ENCODE measurements at regions not wholly inside any gene's neighbourhood (a gene's known extent, or its start where the extent isn't known, plus 50 kb on each side); places are given as distances from the start of the nearest gene placed in this dataset.

GRCh38 chr6:170022827-170023619 lies 267.9 kb downstream of the DLL1 start:
- in situ Hi-C loops (cut with MboI; ENCODE audit: low pct_unique_long_range_greater_than_20kb, low sequenced_read_pairs, unreplicated experiment) = no loop called here
- TF ChIP-seq, protein P1, sequence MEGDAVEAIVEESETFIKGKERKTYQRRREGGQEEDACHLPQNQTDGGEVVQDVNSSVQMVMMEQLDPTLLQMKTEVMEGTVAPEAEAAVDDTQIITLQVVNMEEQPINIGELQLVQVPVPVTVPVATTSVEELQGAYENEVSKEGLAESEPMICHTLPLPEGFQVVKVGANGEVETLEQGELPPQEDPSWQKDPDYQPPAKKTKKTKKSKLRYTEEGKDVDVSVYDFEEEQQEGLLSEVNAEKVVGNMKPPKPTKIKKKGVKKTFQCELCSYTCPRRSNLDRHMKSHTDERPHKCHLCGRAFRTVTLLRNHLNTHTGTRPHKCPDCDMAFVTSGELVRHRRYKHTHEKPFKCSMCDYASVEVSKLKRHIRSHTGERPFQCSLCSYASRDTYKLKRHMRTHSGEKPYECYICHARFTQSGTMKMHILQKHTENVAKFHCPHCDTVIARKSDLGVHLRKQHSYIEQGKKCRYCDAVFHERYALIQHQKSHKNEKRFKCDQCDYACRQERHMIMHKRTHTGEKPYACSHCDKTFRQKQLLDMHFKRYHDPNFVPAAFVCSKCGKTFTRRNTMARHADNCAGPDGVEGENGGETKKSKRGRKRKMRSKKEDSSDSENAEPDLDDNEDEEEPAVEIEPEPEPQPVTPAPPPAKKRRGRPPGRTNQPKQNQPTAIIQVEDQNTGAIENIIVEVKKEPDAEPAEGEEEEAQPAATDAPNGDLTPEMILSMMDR (IDR thresholded peaks at IDR 0.05; ENCODE audit: extremely low read depth, insufficient read depth, missing control alignments) = no peak

DNA sequence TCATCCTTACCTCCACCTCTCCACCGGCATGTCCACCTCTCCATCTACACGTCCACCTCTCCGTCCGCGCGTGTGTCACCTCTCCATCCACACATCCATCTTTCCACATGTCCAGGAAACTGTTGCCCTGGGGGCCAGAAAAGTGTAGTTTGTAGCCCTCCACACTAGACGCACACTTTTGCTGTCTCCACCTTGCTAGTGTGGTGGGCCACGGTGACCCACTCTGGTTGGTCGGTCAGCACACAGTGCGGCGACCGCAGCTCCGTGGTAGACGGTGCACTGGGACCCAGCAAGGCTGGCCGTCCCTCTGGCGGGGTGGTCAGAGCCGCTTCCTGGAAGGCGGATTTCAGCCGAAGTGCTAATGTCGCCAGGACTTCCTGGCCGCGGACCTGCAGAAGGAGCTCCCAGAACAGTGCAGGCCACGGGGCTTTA lies 268.6 kb downstream of the DLL1 start:
- TF ChIP-seq, protein P1 (IDR thresholded peaks at IDR 0.05; ENCODE audit: extremely low read depth, insufficient read depth, missing control alignments) = no peak
- in situ Hi-C loops (cut with MboI; ENCODE audit: low pct_unique_long_range_greater_than_20kb, low sequenced_read_pairs, unreplicated experiment) = no loop called here

More at GRCh38 chr6:170022827-170023619, 267.9 kb downstream of the DLL1 start:
- no peak for DNase-seq (ENCODE audit: low spot score)

GRCh38 chr6:170021579-170021978 lies 269.3 kb downstream of the DLL1 start:
- TF ChIP-seq, protein P1 (IDR thresholded peaks at IDR 0.05; ENCODE audit: extremely low read depth, insufficient read depth, missing control alignments) = no peak
- no peak for DNase-seq (ENCODE audit: low spot score)
- in situ Hi-C loops (cut with MboI; ENCODE audit: low pct_unique_long_range_greater_than_20kb, low sequenced_read_pairs, unreplicated experiment) = no loop called here

More for the DNA sequence above, 268.6 kb downstream of the DLL1 start:
- DNase-seq (ENCODE audit: low spot score) = no peak

GRCh38 chr6:170019818-170020583 lies 268.6 kb downstream of the ERMARD start:
- TF ChIP-seq, protein P1 (IDR thresholded peaks at IDR 0.05; ENCODE audit: extremely low read depth, insufficient read depth, missing control alignments) = no peak
- no peak for DNase-seq (ENCODE audit: low spot score)
- in situ Hi-C loops (cut with MboI; ENCODE audit: low pct_unique_long_range_greater_than_20kb, low sequenced_read_pairs, unreplicated experiment) = no loop called here

DNA sequence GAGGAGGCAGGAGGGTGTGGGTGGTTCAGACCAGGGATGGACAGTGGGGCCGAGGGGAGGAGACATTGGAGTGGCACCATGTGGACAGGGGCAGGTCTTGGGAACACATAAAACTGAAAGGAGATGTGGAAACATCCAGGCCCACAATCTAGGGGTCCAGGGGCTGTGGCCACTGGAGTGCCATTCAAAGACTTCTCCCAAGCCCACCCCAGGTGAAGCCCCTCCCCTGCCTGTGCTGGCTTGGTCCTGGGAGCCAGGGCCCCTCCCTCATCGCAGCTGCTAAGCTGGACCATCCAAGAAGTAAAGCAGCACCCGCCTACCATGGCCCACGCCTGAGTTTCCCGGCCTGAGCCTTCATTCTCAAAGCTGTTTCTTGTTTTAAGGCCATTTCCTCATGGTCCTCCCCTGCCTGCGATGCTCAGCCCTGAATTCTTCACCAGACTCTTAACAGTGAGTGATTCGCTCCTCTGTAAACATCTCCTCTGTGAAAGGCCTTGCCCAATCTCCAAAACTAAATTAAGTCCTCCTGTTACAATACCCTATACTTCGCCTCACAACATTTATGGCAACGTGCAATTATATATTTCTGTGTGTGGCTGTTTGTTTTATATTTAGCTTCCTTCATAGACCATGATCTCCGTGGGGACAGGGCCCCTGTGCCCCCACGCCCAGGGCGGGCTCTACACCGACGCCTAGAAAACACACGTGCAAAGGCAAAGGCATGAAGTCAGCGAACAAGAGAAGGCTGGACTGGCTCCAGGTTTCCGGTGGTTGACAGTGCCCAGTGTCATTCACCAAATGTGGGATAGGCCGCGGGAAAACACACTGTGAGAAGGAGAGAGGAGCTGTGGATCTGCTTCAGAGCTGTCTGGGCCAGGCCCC lies 267.8 kb downstream of the ERMARD start:
- TF ChIP-seq, protein P1 (IDR thresholded peaks at IDR 0.05; ENCODE audit: extremely low read depth, insufficient read depth, missing control alignments) = no peak
- DNase-seq (ENCODE audit: low spot score) = no peak

DNA sequence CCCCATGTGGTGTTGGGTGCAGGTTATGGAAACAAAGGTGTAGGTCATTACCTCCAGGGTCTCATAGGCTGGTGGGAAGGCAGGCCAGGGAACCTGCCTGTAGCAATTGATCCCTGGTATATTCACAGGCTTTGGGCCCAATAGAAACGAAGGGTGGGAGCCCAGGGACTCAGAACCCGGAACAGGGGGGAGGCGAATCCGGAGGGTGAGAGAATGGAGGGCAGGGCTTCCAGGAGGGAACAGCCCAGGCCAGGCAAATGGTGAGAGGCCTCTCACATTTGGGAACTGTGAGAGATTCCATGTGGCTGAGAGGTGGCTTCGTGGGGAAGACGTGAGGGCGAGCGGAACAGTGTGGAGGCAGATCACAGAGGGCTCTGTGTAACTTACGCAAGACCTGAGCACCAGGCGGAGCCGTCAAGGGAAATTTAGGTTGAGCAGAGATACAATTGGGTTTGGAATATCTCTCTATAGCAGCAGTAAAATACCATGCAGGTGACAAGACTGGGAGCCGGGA lies 267.1 kb downstream of the ERMARD start:
- in situ Hi-C loops (cut with MboI; ENCODE audit: low pct_unique_long_range_greater_than_20kb, low sequenced_read_pairs, unreplicated experiment) = no loop called here
- DNase-seq (ENCODE audit: low spot score) = no peak
- TF ChIP-seq, protein P1 (IDR thresholded peaks at IDR 0.05; ENCODE audit: extremely low read depth, insufficient read depth, missing control alignments) = no peak

More for the DNA sequence above, 267.8 kb downstream of the ERMARD start:
- in situ Hi-C loops (cut with MboI; ENCODE audit: low pct_unique_long_range_greater_than_20kb, low sequenced_read_pairs, unreplicated experiment) = no loop called here

Data from GM13977 (cell line).